ENCODE measurements at regions not wholly inside any gene's neighbourhood (a gene's known extent, or its start where the extent isn't known, plus 50 kb on each side); places are given as distances from the start of the nearest gene placed in this dataset.

DNA sequence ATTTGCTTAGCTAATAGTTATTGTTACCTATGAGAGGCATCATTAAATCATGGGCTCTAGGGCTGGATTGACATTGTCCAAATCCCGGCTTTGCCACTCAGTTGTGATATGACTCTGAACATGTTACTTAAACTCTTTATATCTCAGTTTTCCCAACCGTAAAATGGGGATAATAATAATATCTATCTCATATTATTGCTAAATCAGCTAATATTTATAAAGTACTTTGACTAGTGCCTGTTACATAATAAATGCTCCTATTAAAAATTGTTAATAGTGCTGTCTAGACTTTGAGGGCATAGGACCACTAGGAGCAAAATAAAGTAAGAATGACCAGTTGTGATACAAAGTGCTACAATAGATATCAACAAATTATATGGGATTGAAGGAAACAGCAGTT is 376.3 kb upstream of the FIGN start:
- TF ChIP-seq POLR2A (IDR thresholded peaks at IDR 0.05), result no peak
- TF ChIP-seq, protein P1, sequence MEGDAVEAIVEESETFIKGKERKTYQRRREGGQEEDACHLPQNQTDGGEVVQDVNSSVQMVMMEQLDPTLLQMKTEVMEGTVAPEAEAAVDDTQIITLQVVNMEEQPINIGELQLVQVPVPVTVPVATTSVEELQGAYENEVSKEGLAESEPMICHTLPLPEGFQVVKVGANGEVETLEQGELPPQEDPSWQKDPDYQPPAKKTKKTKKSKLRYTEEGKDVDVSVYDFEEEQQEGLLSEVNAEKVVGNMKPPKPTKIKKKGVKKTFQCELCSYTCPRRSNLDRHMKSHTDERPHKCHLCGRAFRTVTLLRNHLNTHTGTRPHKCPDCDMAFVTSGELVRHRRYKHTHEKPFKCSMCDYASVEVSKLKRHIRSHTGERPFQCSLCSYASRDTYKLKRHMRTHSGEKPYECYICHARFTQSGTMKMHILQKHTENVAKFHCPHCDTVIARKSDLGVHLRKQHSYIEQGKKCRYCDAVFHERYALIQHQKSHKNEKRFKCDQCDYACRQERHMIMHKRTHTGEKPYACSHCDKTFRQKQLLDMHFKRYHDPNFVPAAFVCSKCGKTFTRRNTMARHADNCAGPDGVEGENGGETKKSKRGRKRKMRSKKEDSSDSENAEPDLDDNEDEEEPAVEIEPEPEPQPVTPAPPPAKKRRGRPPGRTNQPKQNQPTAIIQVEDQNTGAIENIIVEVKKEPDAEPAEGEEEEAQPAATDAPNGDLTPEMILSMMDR (IDR thresholded peaks at IDR 0.05), result no peak

All from Peyer's patch (tissue), 4 donors.